ENCODE measurements at regions not wholly inside any gene's neighbourhood (a gene's known extent, or its start where the extent isn't known, plus 50 kb on each side); places are given as distances from the start of the nearest gene placed in this dataset.

DNA sequence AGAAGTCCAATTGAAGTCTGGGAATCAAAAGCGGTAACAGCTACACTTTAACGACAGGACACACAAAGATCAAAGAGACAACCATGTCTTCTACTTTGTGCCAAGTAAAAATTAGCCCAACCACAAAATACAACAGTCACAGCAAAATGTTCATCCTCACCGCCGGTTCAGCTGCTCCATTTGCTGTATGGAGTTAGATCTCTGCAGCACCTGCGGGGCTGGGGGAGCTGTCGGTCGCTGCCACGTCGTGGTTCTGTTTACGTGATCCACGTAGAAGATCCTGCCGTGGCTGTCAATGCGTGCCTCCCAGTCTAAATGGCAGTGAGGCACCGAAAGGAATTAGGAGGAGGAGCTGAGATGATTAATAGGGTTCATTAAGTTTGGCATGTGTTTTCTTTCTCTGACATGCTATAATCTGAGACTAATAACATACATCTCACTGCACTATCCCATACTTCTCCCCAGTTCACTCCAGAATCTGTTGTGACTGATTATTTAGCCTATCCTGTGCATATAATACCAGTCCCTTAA, 136.5 kb upstream of the STK17B start:
- H4K5ac ChIP-seq (ENCODE audit: insufficient read length, low read depth, low read length): no peak overlapping the region
- H2BK20ac ChIP-seq (ENCODE audit: low read depth, low read length, poor library complexity, severe bottlenecking): no peak overlapping the region
- DNase-seq: no peak
- Mint-ChIP-seq H3K9me3 (no peaks in the 10 kb centered on the region), H3K27ac (no peak overlapping the region), H3K36me3 (ENCODE audit: insufficient read depth in 1 of 3, low read depth in 3 of 3) (no peaks in the 10 kb centered on the region), H3K4me3 (no peak overlapping the region), H3K4me1 (peaks cover 0 to 5% of the 10 kb centered on the region in 2 experiments; a peak in 1 of 4 replicates), H3K27me3 (ENCODE audit: low read depth) (no peaks in the 10 kb centered on the region)
- H3K14ac ChIP-seq (ENCODE audit: insufficient read depth, low read length): no peak overlapping the region
- no peak overlapping the region for H2BK15ac ChIP-seq (ENCODE audit: low read depth, low read length)
- H2AK5ac ChIP-seq (ENCODE audit: insufficient read length, low read length): no peak overlapping the region
- TF ChIP-seq, protein P1, sequence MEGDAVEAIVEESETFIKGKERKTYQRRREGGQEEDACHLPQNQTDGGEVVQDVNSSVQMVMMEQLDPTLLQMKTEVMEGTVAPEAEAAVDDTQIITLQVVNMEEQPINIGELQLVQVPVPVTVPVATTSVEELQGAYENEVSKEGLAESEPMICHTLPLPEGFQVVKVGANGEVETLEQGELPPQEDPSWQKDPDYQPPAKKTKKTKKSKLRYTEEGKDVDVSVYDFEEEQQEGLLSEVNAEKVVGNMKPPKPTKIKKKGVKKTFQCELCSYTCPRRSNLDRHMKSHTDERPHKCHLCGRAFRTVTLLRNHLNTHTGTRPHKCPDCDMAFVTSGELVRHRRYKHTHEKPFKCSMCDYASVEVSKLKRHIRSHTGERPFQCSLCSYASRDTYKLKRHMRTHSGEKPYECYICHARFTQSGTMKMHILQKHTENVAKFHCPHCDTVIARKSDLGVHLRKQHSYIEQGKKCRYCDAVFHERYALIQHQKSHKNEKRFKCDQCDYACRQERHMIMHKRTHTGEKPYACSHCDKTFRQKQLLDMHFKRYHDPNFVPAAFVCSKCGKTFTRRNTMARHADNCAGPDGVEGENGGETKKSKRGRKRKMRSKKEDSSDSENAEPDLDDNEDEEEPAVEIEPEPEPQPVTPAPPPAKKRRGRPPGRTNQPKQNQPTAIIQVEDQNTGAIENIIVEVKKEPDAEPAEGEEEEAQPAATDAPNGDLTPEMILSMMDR (conservative IDR thresholded peaks at IDR 0.05): no peak
- no peaks in the 10 kb centered on the region for H3K23me2 ChIP-seq (ENCODE audit: insufficient read length, low read depth, low read length, poor library complexity, severe bottlenecking)
- no peak overlapping the region for H3K56ac ChIP-seq (ENCODE audit: insufficient read length, low read depth, low read length)
- H3K79me1 ChIP-seq (ENCODE audit: insufficient read depth, low read depth, low read length, poor library complexity, severe bottlenecking): no peaks in the 10 kb centered on the region
- H2BK120ac ChIP-seq (ENCODE audit: low read depth, low read length, poor library complexity, severe bottlenecking): no peak overlapping the region
- no peak overlapping the region for H3K4me2 ChIP-seq (ENCODE audit: insufficient read depth, insufficient read length, low read length)
- no peak overlapping the region for H2BK12ac ChIP-seq (ENCODE audit: insufficient read length, low read depth, low read length)
- H4K8ac ChIP-seq (replicated peaks; ENCODE audit: insufficient read length, low read depth, low read length): no peak overlapping the region
- no peak overlapping the region for H3K4ac ChIP-seq (ENCODE audit: low read depth, low read length)
- no peak overlapping the region for H3T11ph ChIP-seq (ENCODE audit: low read length)
- no peaks in the 10 kb centered on the region for H3K4me1 ChIP-seq (ENCODE audit: insufficient read depth, low read length)
- no peak overlapping the region for H3K27ac ChIP-seq (ENCODE audit: insufficient read length, low read depth, low read length)
- H4K91ac ChIP-seq (ENCODE audit: insufficient read length, low read depth, low read length): no peak overlapping the region
- no peaks in the 10 kb centered on the region for H3K27me3 ChIP-seq (ENCODE audit: insufficient read depth, low read length)
- no peaks in the 10 kb centered on the region for H3K79me2 ChIP-seq (ENCODE audit: insufficient read depth, low read length)
- no peak overlapping the region for H2AFZ ChIP-seq (ENCODE audit: low read length)
- no peak overlapping the region for H3K9ac ChIP-seq (ENCODE audit: extremely low read depth, insufficient read length, low read length)
- H4K20me1 ChIP-seq (ENCODE audit: control insufficient read depth, insufficient read depth, insufficient read length): no peaks in the 10 kb centered on the region
- no CpG with 5 or more reads among the region's 14 CpGs for WGBS (ENCODE audit: extremely low coverage, insufficient read length, low lambda C conversion rate)
- no peaks in the 10 kb centered on the region for H3K9me3 ChIP-seq (ENCODE audit: control insufficient read depth, low read depth, low read length)
- H3K23ac ChIP-seq (ENCODE audit: insufficient read length, low read depth, low read length): no peak overlapping the region
- H2BK5ac ChIP-seq (ENCODE audit: insufficient read length, low read length): no peak overlapping the region
- no peak overlapping the region for H3K18ac ChIP-seq (ENCODE audit: insufficient read length, low read depth, low read length)

Measured in H9 (cell line).